WTC11 (cell line): ENCODE measurements at regions not wholly inside any gene's neighbourhood (a gene's known extent, or its start where the extent isn't known, plus 50 kb on each side); places are given as distances from the start of the nearest gene placed in this dataset.

Source experiments
- ATAC-seq: fragments of 200-7000 bp; cut with Tn5 transposase; 2 replicates; pipeline ENCODE4 v1.10.0; 2021; ENCODE audit warnings: mild to moderate bottlenecking, moderate library complexity
- CTCF ChIA-PET: fragments of 300-600 bp; sonication (Branson Sonifier 250); formaldehyde crosslinking; loops from one replicate; lab custom pipeline; 2021; ENCODE audit warnings: antibody characterized with exemption; lab: Charles Lee
- POLR2A ChIA-PET: fragments of 350-600 bp; sonication (Branson Sonifier 250); formaldehyde crosslinking; loops from one replicate; lab custom pipeline; 2021; ENCODE audit warnings: antibody characterized with exemption; lab: Charles Lee
- DNase-seq: peaks from one replicate; pipeline ENCODE4 v3.0.0; 2021; ENCODE audit warnings: low spot score
- H3K27ac Mint-ChIP-seq: 2 replicates; pipeline ENCODE4 v1.8.0; 2021; ENCODE audit warnings: mixed read lengths
- H3K27me3 Mint-ChIP-seq: 2 replicates; pipeline ENCODE4 v1.8.0; 2021; ENCODE audit warnings: low read depth, mild to moderate bottlenecking, moderate library complexity, mixed read lengths
- H3K36me3 Mint-ChIP-seq: 2 replicates; pipeline ENCODE4 v1.8.0; 2021; ENCODE audit warnings: mixed read lengths
- H3K4me1 Mint-ChIP-seq: 2 replicates; pipeline ENCODE4 v1.8.0; 2022; ENCODE audit warnings: mixed read lengths
- H3K4me3 Mint-ChIP-seq: 2 replicates; pipeline ENCODE4 v1.8.0; 2021; ENCODE audit warnings: mild to moderate bottlenecking, moderate library complexity, mixed read lengths
- H3K9me3 Mint-ChIP-seq: 2 replicates; pipeline ENCODE4 v1.8.0; 2021; ENCODE audit warnings: mixed read lengths
- ARID4B ChIP-seq: sonication (generic); formaldehyde crosslinking; IDR thresholded peaks from 2 replicates; pipeline ENCODE4 v1.8.0; 2023; ENCODE audit warnings: missing genetic modification reagents, mild to moderate bottlenecking, borderline replicate concordance
- ATF6 ChIP-seq: sonication (generic); formaldehyde crosslinking; IDR thresholded peaks from 2 replicates; pipeline ENCODE4 v1.8.1; 2023; ENCODE audit warnings: mild to moderate bottlenecking, missing genetic modification reagents
- CDX4 ChIP-seq: fragments of 250-450 bp; sonication (Bioruptor Pico); IDR thresholded peaks from 2 replicates; pipeline ENCODE4 v1.9.0; 2021; ENCODE audit warnings: moderate library complexity, mild to moderate bottlenecking, inconsistent platforms, borderline replicate concordance
- CREM ChIP-seq: sonication (generic); formaldehyde crosslinking; IDR thresholded peaks from 2 replicates; pipeline ENCODE4 v1.8.1; 2022; ENCODE audit warnings: mild to moderate bottlenecking, missing genetic modification reagents, moderate library complexity
- ESRRA ChIP-seq: sonication (generic); formaldehyde crosslinking; IDR thresholded peaks from 2 replicates; pipeline ENCODE4 v1.8.1; 2022; ENCODE audit warnings: mild to moderate bottlenecking, missing genetic modification reagents, borderline replicate concordance
- FOXP4 ChIP-seq: sonication (generic); formaldehyde crosslinking; IDR thresholded peaks from 2 replicates; pipeline ENCODE4 v1.8.0; 2022; ENCODE audit warnings: mild to moderate bottlenecking, missing genetic modification reagents
- GABPB1 ChIP-seq: sonication (generic); formaldehyde crosslinking; IDR thresholded peaks from 2 replicates; pipeline ENCODE4 v1.8.1; 2023; ENCODE audit warnings: mild to moderate bottlenecking, missing genetic modification reagents
- NFATC4 ChIP-seq: fragments of 250-450 bp; sonication (Bioruptor Pico); IDR thresholded peaks from 2 replicates; pipeline ENCODE4 v1.9.0; 2021; ENCODE audit warnings: mild to moderate bottlenecking
- NFE2L1 ChIP-seq: sonication (generic); formaldehyde crosslinking; IDR thresholded peaks from 2 replicates; pipeline ENCODE4 v1.8.1; 2023; ENCODE audit warnings: missing genetic modification reagents
- PRDM15 ChIP-seq: sonication (generic); formaldehyde crosslinking; IDR thresholded peaks from 2 replicates; pipeline ENCODE4 v1.8.0; 2022; ENCODE audit warnings: missing genetic modification reagents
- PREB ChIP-seq: sonication (generic); formaldehyde crosslinking; IDR thresholded peaks from 2 replicates; pipeline ENCODE4 v1.8.1; 2022; ENCODE audit warnings: mild to moderate bottlenecking, missing genetic modification reagents, moderate library complexity, borderline replicate concordance
- RORB ChIP-seq: fragments of 250-450 bp; sonication (Bioruptor Pico); IDR thresholded peaks from 2 replicates; pipeline ENCODE4 v1.9.0; 2021; ENCODE audit warnings: mild to moderate bottlenecking
- ZNF219 ChIP-seq: sonication (generic); formaldehyde crosslinking; IDR thresholded peaks from 2 replicates; pipeline ENCODE4 v1.8.0; 2023; ENCODE audit warnings: missing genetic modification reagents, mild to moderate bottlenecking, borderline replicate concordance
- ZNF416 ChIP-seq: fragments of 250-450 bp; sonication (Bioruptor Pico); IDR thresholded peaks from 2 replicates; pipeline ENCODE4 v1.9.0; 2021; ENCODE audit warnings: mild to moderate bottlenecking, inconsistent platforms
- ZNF512 ChIP-seq: sonication (generic); formaldehyde crosslinking; IDR thresholded peaks from 2 replicates; pipeline ENCODE4 v1.8.1; 2022; ENCODE audit warnings: missing genetic modification reagents, borderline replicate concordance
- ZNF671 ChIP-seq: fragments of 250-450 bp; sonication (Bioruptor Pico); IDR thresholded peaks from 2 replicates; pipeline ENCODE4 v1.8.0; 2021; ENCODE audit warnings: mild to moderate bottlenecking

- no peak for TF ChIP-seq FOXP4
- TF ChIP-seq ESRRA (CRISPR knock-in tag): no peak
- no peak for TF ChIP-seq GABPB1 (CRISPR knock-in tag)
- TF ChIP-seq ATF6 (CRISPR knock-in tag): no peak
- TF ChIP-seq PREB (CRISPR knock-in tag): no peak
- TF ChIP-seq NFE2L1 (CRISPR knock-in tag): no peak
These were observed 267.6 kb upstream of the FAM83B start (continued) for GRCh38 chr6:54579011-54579410.

GRCh38 chr6:54586251-54586650, 260.3 kb upstream of the FAM83B start:
- no peak overlapping the region for H3K4me3 Mint-ChIP-seq
- no peak for TF ChIP-seq ARID4B (CRISPR knock-in tag)
- no peak for TF ChIP-seq ZNF512
- no peaks in the 10 kb centered on the region for H3K4me1 Mint-ChIP-seq
- ChIA-PET POLR2A (no interaction called here), CTCF (no interaction called here)
- H3K27ac Mint-ChIP-seq: no peak overlapping the region
- peaks cover 24% of the 10 kb centered on the region for H3K9me3 Mint-ChIP-seq
- H3K36me3 Mint-ChIP-seq: peaks cover 12% of the 10 kb centered on the region
- ATAC-seq (no peak), DNase-seq (no peak)
- no peaks in the 10 kb centered on the region for H3K27me3 Mint-ChIP-seq

GRCh38 chr6:54587277-54587676, 259.3 kb upstream of the FAM83B start:
- DNase-seq (no peak), ATAC-seq (no peak)
- Mint-ChIP-seq H3K4me1 (no peaks in the 10 kb centered on the region), H3K27ac (no peak overlapping the region), H3K27me3 (no peaks in the 10 kb centered on the region), H3K9me3 (peaks cover 21% of the 10 kb centered on the region), H3K36me3 (peaks cover 12% of the 10 kb centered on the region), H3K4me3 (no peak overlapping the region)
- CTCF ChIA-PET: no interaction called here
- POLR2A ChIA-PET: no interaction called here
- no peak for TF ChIP-seq RORB (CRISPR knock-in tag)
- no peak for TF ChIP-seq ZNF416 (CRISPR knock-in tag)
- TF ChIP-seq PRDM15 (CRISPR knock-in tag): no peak
- no peak for TF ChIP-seq NFATC4 (CRISPR knock-in tag)
- no peak for TF ChIP-seq ATF6 (CRISPR knock-in tag)
- no peak for TF ChIP-seq ZNF671
- no peak for TF ChIP-seq CREM (CRISPR knock-in tag)
- TF ChIP-seq ZNF219 (CRISPR knock-in tag): no peak
- TF ChIP-seq CDX4 (CRISPR knock-in tag): no peak
